Liver (tissue), 8 donors: ENCODE measurements at regions not wholly inside any gene's neighbourhood (a gene's known extent, or its start where the extent isn't known, plus 50 kb on each side); places are given as distances from the start of the nearest gene placed in this dataset.

Experiments
- DNase-seq: peaks from one replicate; pipeline ENCODE4 v3.0.0-alpha.2; 2017; ENCODE audit warnings: low spot score
- H3K27ac ChIP-seq, 2 donors: one replicate each; pipeline ENCODE4 v1.7.0; 2013; ENCODE audit warnings: inconsistent platforms in 2 of 2, low read length in 2 of 2, control low read depth in 1 of 2, low read depth in 1 of 2, mild to moderate bottlenecking in 1 of 2
- H3K27me3 ChIP-seq, 4 donors: one replicate each; pipeline versions ENCODE4 v1.6.1 to v1.7.0; 2013; ENCODE audit warnings: low read length in 3 of 4, inconsistent platforms in 1 of 4, mild to moderate bottlenecking in 1 of 4, moderate library complexity in 1 of 4; ENCODE audit not compliant: control insufficient read depth in 4 of 4, insufficient read depth in 4 of 4
- H3K36me3 ChIP-seq, 4 donors: one replicate each; pipeline versions ENCODE4 v1.6.1 to v1.7.0; 2013; ENCODE audit warnings: low read length in 3 of 4, mild to moderate bottlenecking in 3 of 4, low read depth in 1 of 4, moderate library complexity in 1 of 4; ENCODE audit not compliant: control insufficient read depth in 4 of 4, insufficient read depth in 3 of 4
- H3K4me1 ChIP-seq, 4 donors: one replicate each; pipeline versions ENCODE4 v1.6.1 to v1.7.0; 2013; ENCODE audit warnings: low read length in 3 of 4, mild to moderate bottlenecking in 3 of 4, moderate library complexity in 1 of 4; ENCODE audit not compliant: control insufficient read depth in 4 of 4, insufficient read depth in 4 of 4
- H3K4me3 ChIP-seq, 3 donors: one replicate each; pipeline versions ENCODE4 v1.6.1 to v1.7.0; 2013; ENCODE audit warnings: low read length in 3 of 3, control low read depth in 1 of 3, low read depth in 1 of 3, mild to moderate bottlenecking in 1 of 3
- H3K9ac ChIP-seq, 2 donors: one replicate each; pipeline ENCODE4 v1.7.0; 2013; ENCODE audit warnings: low read length in 2 of 2, mild to moderate bottlenecking in 2 of 2, moderate library complexity in 2 of 2, control low read depth in 1 of 2, low read depth in 1 of 2
- H3K9me3 ChIP-seq, 4 donors: one replicate each; pipeline versions ENCODE4 v1.6.1 to v1.7.0; 2013; ENCODE audit warnings: low read length in 3 of 4; ENCODE audit not compliant: control insufficient read depth in 4 of 4
- ATF3 ChIP-seq: IDR thresholded peaks from 2 replicates; pipeline ENCODE4 v1.6.1; 2016; ENCODE audit warnings: antibody characterized with exemption
- EGR1 ChIP-seq, 2 donors: IDR thresholded peaks; 2 replicates each; pipeline ENCODE4 v1.6.1; 2016 to 2018; ENCODE audit warnings: antibody characterized with exemption in 2 of 2, low read depth in 2 of 2
- FOXA1 ChIP-seq: IDR thresholded peaks from 2 replicates; pipeline ENCODE4 v1.6.1; 2016; ENCODE audit warnings: antibody characterized with exemption
- FOXA2 ChIP-seq: IDR thresholded peaks from 2 replicates; pipeline ENCODE4 v1.6.1; 2016; ENCODE audit warnings: antibody characterized with exemption
- HNF4A ChIP-seq, 2 donors: conservative IDR thresholded peaks; 2 replicates each; pipeline ENCODE4 v1.6.1; 2016; ENCODE audit warnings: antibody characterized with exemption in 2 of 2, mild to moderate bottlenecking in 2 of 2
- HNF4G ChIP-seq: IDR thresholded peaks from 2 replicates; pipeline ENCODE4 v1.6.1; 2016; ENCODE audit warnings: antibody characterized with exemption
- JUND ChIP-seq, 2 donors: IDR thresholded peaks; 2 replicates each; pipeline ENCODE4 v1.6.1; 2016; ENCODE audit warnings: antibody characterized with exemption in 2 of 2
- MAX ChIP-seq: IDR thresholded peaks from 2 replicates; pipeline ENCODE4 v1.6.1; 2016; ENCODE audit warnings: antibody characterized with exemption
- NR2F2 ChIP-seq: IDR thresholded peaks from 2 replicates; pipeline ENCODE4 v1.6.1; 2016; ENCODE audit warnings: antibody characterized with exemption
- RAD21 ChIP-seq, 2 donors: IDR thresholded peaks; 2 replicates each; pipeline ENCODE4 v1.6.1; 2016; ENCODE audit warnings: antibody characterized with exemption in 2 of 2, mild to moderate bottlenecking in 2 of 2
- REST ChIP-seq: IDR thresholded peaks from 2 replicates; pipeline ENCODE4 v1.6.1; 2016; ENCODE audit warnings: antibody characterized with exemption, mild to moderate bottlenecking
- RXRA ChIP-seq, 2 donors: IDR thresholded peaks; 2 replicates each; pipeline ENCODE4 v1.6.1; 2017 to 2018; ENCODE audit warnings: antibody characterized with exemption in 2 of 2, mild to moderate bottlenecking in 1 of 2
- SP1 ChIP-seq: IDR thresholded peaks from 2 replicates; pipeline ENCODE4 v1.6.1; 2018; ENCODE audit warnings: antibody characterized with exemption, mild to moderate bottlenecking
- TAF1 ChIP-seq: conservative IDR thresholded peaks from 2 replicates; pipeline ENCODE4 v1.6.1; 2016; ENCODE audit warnings: antibody characterized with exemption, mild to moderate bottlenecking
- YY1 ChIP-seq: IDR thresholded peaks from 2 replicates; pipeline ENCODE4 v1.6.1; 2016; ENCODE audit warnings: antibody characterized with exemption, mild to moderate bottlenecking
- ZBTB33 ChIP-seq: IDR thresholded peaks from 2 replicates; pipeline ENCODE4 v1.6.1; 2016; ENCODE audit warnings: antibody characterized with exemption
- WGBS: extraction: QIAGEN DNeasy Blood & Tissue Kit; methylation state at CpG from one replicate; pipeline ENCODE4 v1.1.7; 2013; 5-methylcytosine and 5-hydroxymethylcytosine counted together
- TF ChIP-seq, protein P1 (sequence below): fragments of 150-350 bp; IDR thresholded peaks from 2 replicates; pipeline ENCODE4 v1.5.1; 2017; ENCODE audit warnings: improper control_type of control experiment, low read depth, low read length; ENCODE audit not compliant: missing input control
- donor health status: healthy.
- donor health status: healthy.
- donor health status: healthy.
- donor health status: healthy.
- donor health status: healthy.

DNA sequence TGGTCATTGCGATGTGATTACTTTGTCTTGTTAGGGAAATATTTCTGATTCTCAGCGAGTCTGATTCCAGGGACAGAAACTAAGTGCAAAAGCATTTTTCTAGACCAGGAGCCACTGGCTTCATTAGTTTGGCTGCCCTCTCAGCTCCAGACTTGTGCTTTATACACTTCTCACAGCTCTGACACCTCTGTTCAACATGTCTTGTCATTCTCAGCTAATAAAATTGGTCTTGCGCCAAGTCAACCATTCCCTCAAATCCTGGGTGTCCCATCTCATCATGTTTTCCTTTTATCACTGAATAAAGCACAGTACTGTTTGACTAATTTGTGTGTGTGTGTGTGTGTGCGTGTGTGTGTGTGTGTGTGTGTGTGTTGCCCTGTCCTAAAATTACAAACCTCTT lies 215.5 kb upstream of the EPHA4 start:
- 69% methylated on average over 4 of the region's 4 CpGs for WGBS
- Histone ChIP-seq H3K27me3 (peaks cover 0 to 3% (median 0%) of the 10 kb centered on the region in 4 donors), H3K9me3 (peaks cover 0 to 6% (median 1%) of the 10 kb centered on the region in 4 donors), H3K4me3 (no peak overlapping the region), H3K9ac (no peak overlapping the region), H3K36me3 (no peaks in the 10 kb centered on the region), H3K4me1 (no peaks in the 10 kb centered on the region), H3K27ac (no peak overlapping the region)
- no peak for DNase-seq
- TF ChIP-seq YY1, result no peak
- TF ChIP-seq TAF1, result no peak
- no peak for TF ChIP-seq MAX
- no peak for TF ChIP-seq ATF3
- no peak for TF ChIP-seq RXRA (IDR thresholded peaks at IDR 0.05)
- no peak for TF ChIP-seq FOXA1
- TF ChIP-seq SP1, result no peak
- no peak for TF ChIP-seq HNF4G
- no peak for TF ChIP-seq JUND (IDR thresholded peaks at IDR 0.05)
- TF ChIP-seq HNF4A (conservative IDR thresholded peaks at IDR 0.05), result no peak
- no peak for TF ChIP-seq FOXA2
- TF ChIP-seq REST, result no peak
- TF ChIP-seq, protein P1, sequence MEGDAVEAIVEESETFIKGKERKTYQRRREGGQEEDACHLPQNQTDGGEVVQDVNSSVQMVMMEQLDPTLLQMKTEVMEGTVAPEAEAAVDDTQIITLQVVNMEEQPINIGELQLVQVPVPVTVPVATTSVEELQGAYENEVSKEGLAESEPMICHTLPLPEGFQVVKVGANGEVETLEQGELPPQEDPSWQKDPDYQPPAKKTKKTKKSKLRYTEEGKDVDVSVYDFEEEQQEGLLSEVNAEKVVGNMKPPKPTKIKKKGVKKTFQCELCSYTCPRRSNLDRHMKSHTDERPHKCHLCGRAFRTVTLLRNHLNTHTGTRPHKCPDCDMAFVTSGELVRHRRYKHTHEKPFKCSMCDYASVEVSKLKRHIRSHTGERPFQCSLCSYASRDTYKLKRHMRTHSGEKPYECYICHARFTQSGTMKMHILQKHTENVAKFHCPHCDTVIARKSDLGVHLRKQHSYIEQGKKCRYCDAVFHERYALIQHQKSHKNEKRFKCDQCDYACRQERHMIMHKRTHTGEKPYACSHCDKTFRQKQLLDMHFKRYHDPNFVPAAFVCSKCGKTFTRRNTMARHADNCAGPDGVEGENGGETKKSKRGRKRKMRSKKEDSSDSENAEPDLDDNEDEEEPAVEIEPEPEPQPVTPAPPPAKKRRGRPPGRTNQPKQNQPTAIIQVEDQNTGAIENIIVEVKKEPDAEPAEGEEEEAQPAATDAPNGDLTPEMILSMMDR, result no peak
- no peak for TF ChIP-seq NR2F2

- H3K27me3 ChIP-seq, result peaks cover 0 to 3% (median 0%) of the 10 kb centered on the region in 4 donors
- no peak overlapping the region for H3K9ac ChIP-seq
- 75% methylated on average over 5 of the region's 5 CpGs for WGBS
- no peak overlapping the region for H3K27ac ChIP-seq
- H3K4me3 ChIP-seq, result no peak overlapping the region
- TF ChIP-seq RAD21 (IDR thresholded peaks at IDR 0.05) (no peak), FOXA2 (no peak), ZBTB33 (no peak), YY1 (no peak), EGR1 (IDR thresholded peaks at IDR 0.05; ENCODE audit: low read depth in 2 of 2) (no peak), FOXA1 (no peak)
- TF ChIP-seq, protein P1, result no peak
- H3K36me3 ChIP-seq, result no peaks in the 10 kb centered on the region
- no peaks in the 10 kb centered on the region for H3K4me1 ChIP-seq
- DNase-seq, result no peak
- peaks cover 0 to 3% (median under 1%) of the 10 kb centered on the region in 4 donors for H3K9me3 ChIP-seq
Observed at GRCh38 chr2:221786297-221786926, 214.3 kb upstream of the EPHA4 start.
